NCI-H510A (cell line): ENCODE measurements at regions not wholly inside any gene's neighbourhood (a gene's known extent, or its start where the extent isn't known, plus 50 kb on each side); places are given as distances from the start of the nearest gene placed in this dataset.

Source experiments
- DNase-seq: peaks from one replicate; lab custom pipeline; 2025; lab: John Stamatoyannopoulos, UW

GRCh38 chr4:166635367-166635766, 598.9 kb downstream of the SPOCK3 start:
- no peak for DNase-seq

DNA sequence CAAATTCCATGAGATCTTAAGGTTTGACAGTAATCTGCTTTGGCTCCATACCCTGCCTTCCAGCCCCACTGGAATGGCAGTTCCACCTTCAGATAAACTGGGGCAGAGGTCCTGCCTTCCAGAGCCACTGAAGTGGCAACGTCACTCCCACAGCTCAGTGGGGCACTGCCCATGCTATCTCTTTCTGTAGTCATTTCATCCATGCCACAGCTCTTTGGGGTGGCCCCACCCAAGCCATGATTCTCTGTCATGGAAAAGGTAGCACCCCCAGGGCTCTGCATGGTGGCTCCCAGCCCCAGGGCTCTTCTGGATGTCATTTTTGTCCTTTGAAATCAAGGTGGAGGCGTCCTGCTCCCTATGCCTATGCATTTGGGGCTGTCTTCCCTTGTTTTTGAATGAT, 596.5 kb downstream of the SPOCK3 start:
- DNase-seq = no peak

GRCh38 chr4:166655231-166655630, 579.1 kb downstream of the SPOCK3 start:
- no peak for DNase-seq

DNA sequence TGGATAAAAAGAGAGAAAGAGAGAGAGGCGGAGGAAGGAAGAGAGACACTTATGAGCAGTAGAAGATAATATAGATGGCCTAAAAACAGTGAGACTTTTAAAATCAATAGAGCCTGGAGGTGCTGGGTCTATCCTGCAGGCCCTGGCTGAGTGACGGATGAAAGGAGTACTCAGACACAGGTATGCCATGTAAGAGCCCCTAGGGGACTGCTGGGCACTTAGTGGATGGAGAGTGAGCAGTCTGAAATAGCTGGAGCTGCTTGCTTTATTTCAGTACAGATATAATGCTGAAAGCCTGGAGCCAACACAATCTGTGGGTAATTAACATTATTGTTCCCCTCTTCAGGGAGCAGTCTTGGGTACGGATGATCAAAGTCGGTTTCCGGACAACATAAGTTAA, 578.6 kb downstream of the SPOCK3 start:
- no peak for DNase-seq

DNA sequence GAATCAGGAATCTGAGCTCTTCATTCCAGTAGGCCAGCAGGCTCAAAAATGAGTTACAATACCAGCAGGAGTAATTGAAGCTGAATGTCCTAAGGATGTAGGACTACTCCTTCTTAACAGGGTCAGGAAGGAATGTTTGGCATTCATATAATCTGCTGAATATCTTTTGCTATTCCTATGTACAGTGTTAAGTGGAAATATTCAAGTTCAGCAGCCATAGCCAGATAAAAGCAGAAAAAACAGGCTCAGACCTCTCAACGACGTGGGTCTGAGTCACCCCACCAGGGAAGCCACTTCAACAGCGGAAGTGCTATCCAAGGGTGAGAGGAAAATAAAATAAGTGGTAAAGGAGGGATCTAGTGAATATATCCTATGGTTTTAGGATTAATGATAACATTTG, 577.0 kb downstream of the SPOCK3 start:
- no peak for DNase-seq

DNA sequence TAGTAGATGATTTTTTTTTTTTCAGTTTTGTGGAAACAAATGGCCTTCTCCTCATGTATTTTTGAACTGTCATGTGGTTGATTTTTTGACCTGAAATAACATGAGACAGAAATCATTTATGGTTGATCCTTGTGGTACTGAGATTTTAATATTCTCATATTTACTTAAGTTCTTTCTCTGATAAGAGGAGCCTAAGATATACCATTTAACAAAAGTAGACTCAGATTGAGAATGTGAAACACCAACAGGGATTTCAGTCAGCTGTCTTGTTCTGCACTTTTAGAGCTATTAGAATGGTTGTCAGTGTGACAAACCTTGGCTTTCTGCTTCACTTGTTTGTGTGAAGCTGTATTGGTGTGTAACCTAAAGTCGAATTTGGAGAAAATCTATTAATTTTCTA, 575.7 kb downstream of the SPOCK3 start:
- no peak for DNase-seq

GRCh38 chr4:166662266-166662843, 571.9 kb downstream of the SPOCK3 start:
- DNase-seq = no peak

DNA sequence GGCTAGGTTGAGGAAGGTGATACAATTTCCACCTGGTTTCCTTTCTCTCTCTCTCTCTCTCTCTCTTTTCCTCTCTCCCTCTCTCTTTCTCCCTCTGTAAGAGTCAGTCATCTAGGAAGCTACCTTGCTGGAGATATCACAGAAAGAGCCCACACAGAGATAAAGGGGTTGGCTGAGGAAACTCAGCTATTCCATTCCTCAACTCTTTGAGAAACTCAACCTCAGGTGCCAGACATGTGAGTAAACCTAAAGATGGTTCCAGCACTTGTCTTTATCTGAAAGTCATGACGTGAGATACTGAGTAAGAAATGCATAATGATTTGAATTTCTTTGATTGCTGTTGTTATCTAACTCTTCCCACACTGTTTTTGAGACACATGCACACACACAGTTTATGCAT, 564.0 kb downstream of the SPOCK3 start:
- no peak for DNase-seq

DNA sequence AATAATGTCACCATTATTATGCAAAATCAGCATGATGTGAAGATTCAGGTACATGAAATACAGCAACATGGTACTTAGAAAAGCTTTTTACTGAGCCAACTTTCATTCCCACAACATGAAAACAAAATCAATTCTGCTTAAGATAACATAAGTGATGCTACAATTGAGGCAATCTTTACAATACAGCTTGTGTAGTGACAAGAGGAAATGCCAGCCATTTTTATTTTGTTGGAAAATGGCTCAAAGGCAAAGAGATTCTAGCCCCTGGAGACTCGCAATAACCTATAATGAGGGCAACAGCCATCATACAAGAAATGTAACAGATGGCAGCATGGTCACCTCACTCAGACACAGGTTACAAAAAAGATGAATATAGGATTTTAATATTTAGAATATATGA, 560.4 kb downstream of the SPOCK3 start:
- no peak for DNase-seq

DNA sequence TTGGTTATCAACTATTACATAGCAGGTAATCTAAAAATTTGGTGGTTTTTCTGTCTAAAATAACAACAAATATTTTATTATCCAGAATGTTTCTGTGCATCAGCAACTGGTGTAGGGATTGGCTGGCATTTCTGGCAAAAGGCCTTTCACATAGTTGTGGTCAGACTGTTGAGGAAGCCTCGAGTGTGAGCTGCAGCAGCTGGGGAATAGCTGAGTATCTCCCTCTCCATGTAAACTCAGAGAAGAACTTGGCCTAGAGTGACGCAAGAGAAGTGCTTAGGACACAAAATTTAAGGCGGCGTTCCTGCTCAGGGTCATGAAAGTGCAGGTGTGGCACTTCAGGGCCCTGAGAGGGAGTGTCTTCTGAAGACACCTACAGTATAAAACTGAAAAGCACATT, 558.9 kb downstream of the SPOCK3 start:
- DNase-seq = no peak

DNA sequence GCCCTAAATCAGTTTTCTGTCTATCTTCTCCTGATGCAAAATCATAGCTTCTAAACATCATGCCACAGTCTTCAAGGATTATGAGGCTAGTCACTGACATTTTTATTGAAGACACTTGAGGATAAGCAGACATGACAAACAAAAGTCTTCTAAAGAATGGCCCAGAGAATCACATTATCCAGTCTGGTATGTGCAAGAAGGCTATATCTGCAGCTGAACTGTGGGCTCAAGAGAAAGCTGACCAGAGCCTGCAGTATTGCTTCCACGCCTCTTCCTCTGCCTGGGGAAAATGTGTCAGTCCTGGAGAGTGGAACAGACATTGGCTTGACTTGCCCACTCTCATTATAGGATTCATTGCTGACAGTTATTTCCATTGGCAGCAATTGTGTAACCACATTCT, 553.5 kb downstream of the SPOCK3 start:
- DNase-seq = no peak

DNA sequence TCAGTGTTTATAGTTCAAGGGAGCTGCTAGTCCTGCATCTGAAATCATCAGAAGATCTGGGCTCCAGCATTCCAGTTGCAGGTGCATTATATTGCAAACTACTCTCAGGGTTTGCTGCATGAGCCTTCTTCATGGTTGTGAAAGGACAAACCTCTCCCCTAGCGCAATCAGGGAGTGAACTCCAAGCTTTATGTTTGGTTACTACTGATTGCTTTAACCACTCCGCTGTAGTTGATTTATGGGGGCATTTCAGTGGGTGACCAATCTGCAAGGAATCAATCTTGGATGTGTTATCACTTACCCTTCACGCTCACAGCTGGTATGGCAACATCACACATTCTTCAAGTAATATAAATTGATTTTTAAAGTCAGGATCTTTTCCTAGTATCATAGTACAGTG, 552.1 kb downstream of the SPOCK3 start:
- DNase-seq = no peak
